ES-I3 (cell line): ENCODE measurements at regions not wholly inside any gene's neighbourhood (a gene's known extent, or its start where the extent isn't known, plus 50 kb on each side); places are given as distances from the start of the nearest gene placed in this dataset.

ENCODE experiments used
- H3K36me3 ChIP-seq: 2 replicates; pipeline ENCODE4 v1.6.1; 2013; ENCODE audit warnings: mild to moderate bottlenecking, low read length, control low read depth, moderate library complexity; ENCODE audit not compliant: insufficient read depth
- H3K4me1 ChIP-seq: 2 replicates; pipeline ENCODE4 v1.6.1; 2013; ENCODE audit warnings: mild to moderate bottlenecking, control low read depth, low read length; ENCODE audit not compliant: insufficient read depth
- H3K9ac ChIP-seq: 2 replicates; pipeline ENCODE4 v1.6.1; 2013; ENCODE audit warnings: low read depth, mild to moderate bottlenecking, low read length, moderate library complexity
- H3K9me3 ChIP-seq: 2 replicates; pipeline ENCODE4 v1.6.1; 2013; ENCODE audit warnings: mild to moderate bottlenecking, low read length, moderate library complexity; ENCODE audit not compliant: control insufficient read depth, insufficient read depth

DNA sequence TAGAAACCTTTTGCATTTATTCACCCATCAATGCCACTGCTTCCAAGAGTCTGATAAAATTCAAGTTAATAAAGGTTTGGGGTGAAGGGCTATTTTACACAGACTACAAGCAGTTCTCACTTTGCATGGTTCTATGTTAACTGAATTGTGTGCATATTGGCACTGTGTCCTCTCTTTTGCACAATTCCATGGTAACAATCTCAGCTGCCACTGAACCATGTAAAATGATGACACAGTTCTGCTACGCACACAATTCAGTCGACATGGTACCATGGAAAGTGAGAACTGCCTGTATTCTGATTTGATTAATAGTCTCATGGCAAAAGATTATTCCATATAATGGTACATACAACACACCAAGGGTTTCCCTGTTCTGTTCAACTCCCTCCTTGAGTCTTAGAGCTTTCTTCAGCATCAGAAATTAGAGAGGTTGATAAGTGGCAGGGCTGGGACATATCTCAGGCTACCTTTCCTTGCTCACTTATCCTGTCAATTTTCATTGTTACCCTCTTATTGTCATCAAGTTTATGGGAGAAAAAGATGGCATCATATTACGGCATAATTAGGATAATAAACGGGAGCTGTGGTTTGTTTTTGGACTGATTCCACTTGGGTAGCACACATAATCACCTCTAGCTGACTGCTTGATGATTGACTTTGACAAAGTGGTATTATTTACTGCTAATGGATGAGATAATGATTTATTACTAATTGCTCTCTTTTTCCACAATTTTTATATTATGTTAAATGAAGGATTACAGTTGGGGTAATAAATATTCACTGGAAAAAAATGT is 139.3 kb upstream of the CREB1 start:
- H3K36me3 ChIP-seq, result no peaks in the 10 kb centered on the region
- peaks cover 4% of the 10 kb centered on the region for H3K4me1 ChIP-seq
- no peak overlapping the region for H3K9ac ChIP-seq
- no peaks in the 10 kb centered on the region for H3K9me3 ChIP-seq

DNA sequence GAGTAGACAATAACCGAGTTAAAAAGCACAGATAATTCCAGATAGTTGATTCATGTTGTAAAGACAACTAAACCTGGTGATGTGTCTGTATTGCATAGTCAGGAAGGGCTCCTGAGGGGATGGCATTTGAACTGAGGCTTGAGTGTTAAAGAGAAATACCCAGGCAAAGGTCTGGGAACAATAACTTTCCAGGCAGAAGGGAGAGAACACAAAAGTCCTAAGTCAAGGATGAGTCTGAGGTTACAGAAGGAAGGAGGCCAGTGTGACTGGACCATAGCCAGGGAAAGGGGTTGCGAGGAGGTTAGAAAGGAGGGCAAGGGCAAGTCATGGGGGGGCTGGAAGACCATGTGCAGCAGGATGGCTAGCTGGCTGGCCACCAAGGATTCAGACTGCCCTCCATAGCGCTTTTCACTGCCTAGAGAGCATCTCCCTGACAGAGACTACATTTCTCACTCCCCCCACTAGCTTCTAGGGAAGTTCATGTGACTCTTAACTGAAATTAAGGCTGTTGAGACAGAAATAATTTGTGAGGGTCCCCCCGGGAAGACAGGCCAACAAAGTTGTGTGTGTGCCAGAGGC is 135.5 kb upstream of the CREB1 start:
- peaks cover 11% of the 10 kb centered on the region for H3K4me1 ChIP-seq
- H3K36me3 ChIP-seq, result no peaks in the 10 kb centered on the region
- no peaks in the 10 kb centered on the region for H3K9me3 ChIP-seq
- no peak overlapping the region for H3K9ac ChIP-seq

DNA sequence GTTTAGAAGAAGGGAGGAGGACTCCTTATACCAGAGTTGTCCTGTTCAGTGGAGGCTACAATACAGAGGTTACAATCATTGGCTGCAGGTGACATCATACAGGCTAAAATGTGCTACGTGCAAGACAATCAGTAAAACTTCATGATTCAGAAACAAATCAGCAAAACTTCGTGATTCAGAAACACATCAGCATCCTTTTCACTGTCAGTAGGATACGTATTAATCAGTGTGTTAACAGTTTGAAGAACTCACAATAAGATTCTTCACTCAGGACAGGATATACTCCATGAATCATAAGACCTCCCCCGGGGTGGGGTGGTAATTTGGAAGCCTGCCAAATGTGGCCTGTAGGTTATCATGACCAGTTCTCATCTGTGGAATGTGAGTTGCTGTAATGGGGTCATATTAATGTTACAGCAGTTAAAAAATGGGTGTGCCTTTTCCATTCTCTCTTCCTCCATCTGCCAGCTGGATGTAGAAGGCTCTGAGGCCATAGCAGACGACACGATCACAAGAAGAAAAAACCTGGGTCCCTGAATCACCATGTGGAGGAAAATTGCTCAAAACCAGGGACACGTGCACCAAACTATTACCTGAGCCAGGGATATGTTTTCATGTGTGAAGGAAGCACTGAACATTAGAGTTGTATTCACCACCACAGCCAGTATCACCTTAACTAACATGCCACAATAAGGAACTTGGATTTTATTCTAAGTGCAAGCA is 134.8 kb upstream of the CREB1 start:
- Histone ChIP-seq H3K9me3 (no peaks in the 10 kb centered on the region), H3K9ac (no peak overlapping the region)

DNA sequence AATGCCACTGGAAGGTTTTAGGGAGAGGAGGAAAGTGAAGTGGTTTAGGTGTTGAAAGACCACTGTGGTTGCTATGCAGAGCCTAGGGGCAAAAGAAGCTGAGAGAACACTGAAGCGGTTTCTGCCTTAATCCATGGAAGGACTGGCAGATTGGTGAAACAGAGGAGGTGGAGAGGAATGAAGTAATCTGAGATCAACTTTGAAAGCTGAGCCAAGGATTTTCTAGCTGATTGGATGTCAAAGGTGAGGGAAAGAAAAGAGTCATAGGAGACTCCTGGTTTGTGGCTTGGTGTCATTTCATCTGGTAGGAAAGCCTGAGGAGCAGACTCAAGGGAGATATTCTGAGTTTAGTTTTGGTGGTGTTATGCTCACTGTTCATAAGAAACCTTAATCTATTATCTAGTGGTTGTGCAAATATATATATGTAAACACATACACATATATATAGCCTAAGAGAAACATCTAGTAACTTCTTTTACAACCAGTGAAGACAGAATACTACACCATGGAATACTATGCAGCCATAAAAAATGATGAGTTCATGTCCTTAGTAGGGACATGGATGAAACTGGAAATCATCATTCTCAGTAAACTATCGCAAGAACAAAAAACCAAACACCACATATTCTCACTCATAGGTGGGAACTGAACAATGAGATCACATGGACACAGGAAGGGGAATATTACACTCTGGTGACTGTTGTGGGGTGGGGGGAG is 134.1 kb upstream of the CREB1 start:
- no peak overlapping the region for H3K9ac ChIP-seq
- no peaks in the 10 kb centered on the region for H3K36me3 ChIP-seq
- peaks cover 17% of the 10 kb centered on the region for H3K4me1 ChIP-seq
- no peaks in the 10 kb centered on the region for H3K9me3 ChIP-seq

More for the DNA sequence above, 134.8 kb upstream of the CREB1 start:
- no peaks in the 10 kb centered on the region for H3K36me3 ChIP-seq
- H3K4me1 ChIP-seq, result peaks cover 16% of the 10 kb centered on the region

DNA sequence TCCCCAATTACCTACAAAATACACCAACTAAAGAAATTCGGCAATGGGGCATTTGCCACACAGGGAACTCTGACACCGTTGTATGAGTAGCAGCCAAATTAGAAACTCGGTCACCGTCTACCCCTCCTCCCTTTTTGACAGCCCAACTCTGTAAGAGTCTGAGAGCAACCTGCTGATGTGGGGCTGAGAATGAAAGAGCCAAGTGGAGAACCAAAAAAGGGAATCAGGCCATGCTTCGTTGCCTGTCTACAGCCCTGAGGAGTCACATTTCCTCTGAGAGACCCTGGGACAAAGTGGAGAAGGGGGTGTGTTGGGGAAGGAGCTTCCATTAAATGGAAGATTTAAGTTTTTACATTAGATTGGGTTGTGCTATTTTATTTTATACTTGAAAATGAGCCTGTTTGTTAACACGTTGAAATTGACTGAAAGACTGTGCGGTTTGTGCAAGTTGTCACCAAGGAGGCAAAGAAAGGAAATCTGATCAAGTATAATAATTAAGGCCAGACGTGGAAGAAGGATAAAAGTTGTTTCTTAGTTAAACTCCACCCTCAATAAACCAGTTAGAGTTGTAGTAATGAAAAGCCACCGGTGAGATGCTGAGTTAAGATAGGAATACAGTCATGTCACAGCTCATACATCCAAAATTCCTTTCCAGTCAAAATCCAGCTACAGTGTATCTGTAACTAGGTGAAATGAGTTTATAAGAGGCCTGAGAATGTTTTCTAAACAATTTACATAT is 131.7 kb upstream of the CREB1 start:
- peaks cover 30% of the 10 kb centered on the region for H3K4me1 ChIP-seq
- H3K9me3 ChIP-seq, result no peaks in the 10 kb centered on the region
- H3K9ac ChIP-seq, result no peak overlapping the region
- H3K36me3 ChIP-seq, result no peaks in the 10 kb centered on the region

DNA sequence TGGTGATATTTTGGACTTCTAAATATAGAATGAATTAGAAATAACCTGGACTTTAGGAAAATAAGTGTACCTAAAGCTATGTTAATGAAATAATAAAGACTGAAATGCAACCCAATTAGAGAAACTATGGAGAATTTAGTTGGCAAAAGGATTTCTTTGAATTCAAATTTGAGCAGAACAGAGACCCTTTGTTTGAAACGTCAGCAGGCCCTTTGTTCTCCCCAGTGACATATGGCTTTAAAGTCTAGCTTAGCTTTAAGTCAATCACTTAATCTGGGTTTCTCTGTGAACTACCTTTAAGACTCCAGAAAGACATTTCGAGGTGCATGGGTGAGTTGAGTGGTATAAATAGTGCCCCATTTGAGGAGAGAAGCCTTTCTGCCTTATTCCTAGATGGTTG is 130.5 kb upstream of the CREB1 start:
- Histone ChIP-seq H3K36me3 (no peaks in the 10 kb centered on the region), H3K4me1 (peaks cover 27% of the 10 kb centered on the region), H3K9me3 (no peaks in the 10 kb centered on the region; the same call in 1 of the 2 replicates), H3K9ac (no peak overlapping the region)

DNA sequence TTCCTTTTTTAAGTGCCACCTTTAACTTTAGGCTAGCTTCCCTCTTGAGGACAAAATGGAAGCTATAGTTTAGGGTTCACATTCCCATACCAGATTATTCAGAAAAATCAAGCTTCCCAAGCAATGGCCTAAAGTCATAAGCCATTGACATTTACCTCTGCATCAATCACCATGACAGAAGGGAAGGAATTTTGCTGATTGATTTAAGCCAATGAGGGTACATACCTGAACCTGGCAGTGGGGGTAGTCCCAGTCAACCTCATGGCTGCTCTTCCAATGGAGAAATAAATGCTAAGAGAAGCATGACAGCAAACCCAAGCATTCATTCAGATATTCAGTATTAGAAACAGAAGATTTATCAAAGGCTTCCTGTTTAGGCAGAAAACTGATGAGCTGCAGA is 128.4 kb upstream of the CREB1 start:
- Histone ChIP-seq H3K9ac (no peak overlapping the region), H3K4me1 (peaks cover 26% of the 10 kb centered on the region), H3K36me3 (no peaks in the 10 kb centered on the region), H3K9me3 (no peaks in the 10 kb centered on the region; the same call in 1 of the 2 replicates)

DNA sequence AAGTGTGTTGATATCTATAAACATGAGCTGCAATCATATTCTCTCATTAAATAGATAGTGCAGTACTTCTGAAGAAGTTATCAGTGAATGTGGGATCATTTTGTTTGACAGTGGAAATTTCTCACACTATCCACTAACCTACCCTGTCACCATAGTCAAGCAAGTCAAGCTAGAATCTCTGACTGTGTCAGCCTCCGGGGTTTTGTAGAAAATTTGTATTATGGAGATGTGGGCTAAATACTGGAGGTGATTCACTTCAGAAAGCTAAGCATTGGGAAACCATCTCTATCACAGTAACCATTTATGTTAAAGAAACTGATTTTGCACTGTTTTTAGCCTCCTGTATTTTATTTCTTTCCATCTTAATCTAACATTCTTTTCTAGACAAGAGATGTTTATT is 126.6 kb upstream of the CREB1 start:
- Histone ChIP-seq H3K36me3 (no peaks in the 10 kb centered on the region), H3K9ac (no peak overlapping the region), H3K9me3 (no peaks in the 10 kb centered on the region; the same call in 1 of the 2 replicates), H3K4me1 (peaks cover 35% of the 10 kb centered on the region)

DNA sequence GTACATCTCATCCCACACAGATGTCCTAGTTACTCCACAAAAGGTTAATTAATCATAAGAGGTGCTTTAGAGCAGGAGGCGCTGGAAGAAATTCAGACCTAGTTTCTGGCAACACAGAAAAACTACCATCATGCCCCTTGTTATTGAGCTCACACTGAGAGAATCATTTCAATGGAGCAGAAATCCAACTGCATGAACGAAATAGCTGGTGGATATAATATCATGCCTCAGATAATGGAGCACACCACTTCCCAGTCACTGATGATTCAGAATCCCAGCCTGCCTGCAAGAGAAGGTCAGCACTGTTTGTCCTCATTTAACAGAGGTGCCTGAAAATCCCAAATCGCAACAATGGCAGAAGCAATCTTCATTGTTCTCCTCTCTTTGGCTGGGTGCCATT is 125.8 kb upstream of the CREB1 start:
- Histone ChIP-seq H3K4me1 (peaks cover 39% of the 10 kb centered on the region), H3K9me3 (no peaks in the 10 kb centered on the region; the same call in 1 of the 2 replicates), H3K9ac (no peak overlapping the region), H3K36me3 (no peaks in the 10 kb centered on the region)

DNA sequence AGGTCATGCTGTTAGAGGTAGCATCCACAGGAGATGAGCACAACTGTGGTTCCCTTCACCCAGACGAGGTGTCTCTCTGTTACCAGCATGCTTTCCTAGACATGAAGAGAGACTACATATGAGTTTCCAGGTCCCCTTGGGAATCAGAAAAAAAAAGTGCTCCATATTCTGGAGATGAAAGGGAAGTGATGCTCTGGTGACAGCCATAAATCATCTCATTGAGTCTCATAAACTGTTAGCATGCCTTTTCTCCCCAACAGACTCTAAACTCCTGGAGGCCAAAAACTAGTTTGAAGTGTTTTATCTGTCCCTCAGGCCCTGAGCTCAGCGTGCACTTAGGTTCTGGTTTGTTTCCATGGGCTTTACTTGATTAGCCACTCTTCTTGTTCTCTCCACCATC is 124.6 kb upstream of the CREB1 start:
- H3K9ac ChIP-seq, result no peak overlapping the region
- no peaks in the 10 kb centered on the region; the same call in 1 of the 2 replicates for H3K9me3 ChIP-seq
- H3K36me3 ChIP-seq, result no peaks in the 10 kb centered on the region
- peaks cover 42% of the 10 kb centered on the region for H3K4me1 ChIP-seq

DNA sequence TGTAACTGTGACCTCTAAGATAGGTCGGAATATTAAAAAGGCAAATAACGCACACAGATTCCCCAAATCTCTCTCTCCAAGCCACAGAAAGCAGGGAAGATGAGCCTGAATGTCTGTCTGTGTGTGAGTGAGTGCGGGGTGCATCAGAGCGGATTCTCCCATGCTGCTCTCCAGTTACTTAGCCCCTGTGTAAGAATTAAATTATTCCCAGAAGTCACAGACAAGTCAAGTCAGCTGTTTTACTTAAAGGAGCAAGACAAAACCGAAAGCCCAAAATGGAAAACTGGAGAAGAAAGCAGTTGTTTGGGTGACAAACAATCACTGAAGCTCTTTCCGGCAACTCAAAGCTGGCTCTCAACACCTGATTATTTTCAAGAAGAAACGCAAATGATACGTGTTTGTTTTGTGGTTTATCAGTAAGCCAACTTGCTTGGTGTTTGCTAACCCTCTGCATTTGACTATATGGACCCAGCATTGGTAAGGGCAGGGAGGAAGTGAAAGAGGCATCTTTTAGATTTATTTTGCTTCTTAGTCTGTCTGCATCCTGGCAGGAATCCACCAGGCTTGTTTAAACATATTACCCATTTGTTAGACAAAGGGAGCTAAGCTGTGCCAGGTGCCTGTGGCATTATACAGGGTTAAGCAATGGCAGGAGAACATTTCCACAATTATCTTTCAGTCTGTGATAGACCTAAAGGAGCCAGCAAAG is 121.5 kb upstream of the CREB1 start:
- Histone ChIP-seq H3K9ac (no peak overlapping the region), H3K9me3 (no peaks in the 10 kb centered on the region; the same call in 1 of the 2 replicates), H3K4me1 (peaks cover 28% of the 10 kb centered on the region), H3K36me3 (no peaks in the 10 kb centered on the region)

DNA sequence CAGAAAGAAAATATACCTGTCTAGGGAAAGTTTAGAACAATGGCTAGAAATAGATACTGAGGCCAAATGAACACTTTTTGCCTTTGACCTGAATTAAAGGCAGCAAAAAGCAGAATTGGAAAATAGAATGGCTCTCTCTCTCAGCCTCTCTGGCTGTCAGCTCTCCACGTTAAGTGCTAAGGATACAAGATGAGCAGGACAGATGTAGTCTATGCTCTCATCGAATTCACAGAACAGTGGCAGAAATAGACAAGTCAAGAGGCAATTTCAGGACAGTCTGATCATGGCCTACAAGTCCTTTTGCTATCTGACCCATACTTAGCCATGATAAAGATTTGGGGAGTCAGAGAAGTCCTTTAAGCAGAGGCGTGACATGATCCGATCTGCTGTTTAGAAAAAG is 120.2 kb upstream of the CREB1 start:
- no peaks in the 10 kb centered on the region; the same call in 1 of the 2 replicates for H3K9me3 ChIP-seq

DNA sequence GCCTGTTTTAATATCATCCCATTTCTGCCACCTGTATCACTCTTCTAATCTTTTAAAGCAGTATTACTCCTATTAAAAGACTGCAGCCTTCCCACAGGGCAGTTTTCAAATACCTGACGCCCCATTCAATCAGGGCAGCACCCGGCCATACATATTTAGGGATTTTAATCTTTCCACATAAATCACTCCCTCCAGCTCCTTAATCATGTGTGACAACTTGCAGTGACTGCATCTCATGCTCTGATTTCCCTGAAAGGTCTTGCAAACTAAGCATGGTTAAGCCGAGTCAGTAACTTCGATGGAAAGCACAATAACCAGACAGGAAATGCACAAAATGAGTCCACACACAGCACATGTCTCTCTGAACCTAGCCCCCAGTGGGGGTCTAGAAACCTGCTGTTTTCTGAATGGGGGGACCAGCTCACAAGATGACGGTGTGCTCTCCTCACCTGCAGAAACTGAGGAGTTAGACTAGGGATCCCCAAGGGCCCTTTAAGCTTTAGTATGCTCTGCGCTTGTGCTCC is 116.9 kb upstream of the CREB1 start:
- Histone ChIP-seq H3K9ac (no peak overlapping the region), H3K4me1 (peaks cover 27% of the 10 kb centered on the region), H3K9me3 (no peaks in the 10 kb centered on the region), H3K36me3 (no peaks in the 10 kb centered on the region)

More for the DNA sequence above, 120.2 kb upstream of the CREB1 start:
- H3K4me1 ChIP-seq, result peaks cover 28% of the 10 kb centered on the region
- no peaks in the 10 kb centered on the region for H3K36me3 ChIP-seq
- H3K9ac ChIP-seq, result no peak overlapping the region
